ENCODE measurements at regions not wholly inside any gene's neighbourhood (a gene's known extent, or its start where the extent isn't known, plus 50 kb on each side); places are given as distances from the start of the nearest gene placed in this dataset.

DNA sequence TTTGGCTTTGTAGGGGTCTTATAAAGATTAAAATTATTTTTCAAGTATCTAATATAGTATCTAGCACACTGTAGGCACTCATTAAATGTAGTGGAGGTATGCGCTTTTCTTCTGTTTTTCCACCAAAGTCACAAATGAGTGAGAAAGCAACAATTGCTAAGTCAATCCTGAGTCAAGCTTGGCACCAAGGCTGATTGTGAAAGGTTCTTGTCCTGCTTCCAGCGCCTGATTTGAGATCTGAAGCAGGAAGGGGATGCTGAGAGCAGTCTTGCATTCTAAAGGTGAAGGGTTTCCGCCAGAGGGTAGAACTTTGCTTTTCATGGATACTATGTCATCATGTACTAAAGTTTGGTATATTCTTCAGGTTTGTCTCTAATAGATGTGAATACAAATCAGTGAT is 64.9 kb upstream of the DAAM1 start:
- no peak overlapping the region for H3K9ac ChIP-seq (ENCODE audit: insufficient read length, low read depth)
- H3K4me1 ChIP-seq (ENCODE audit: insufficient read depth, insufficient read length): no peaks in the 10 kb centered on the region
- no peak for DNase-seq (ENCODE audit: low read depth, low spot score)
- H3K9me3 ChIP-seq (ENCODE audit: insufficient read depth, low read length): no peaks in the 10 kb centered on the region
- H3K27me3 ChIP-seq (ENCODE audit: insufficient read depth, insufficient read length): no peaks in the 10 kb centered on the region
- TF ChIP-seq ZNF274 (IDR thresholded peaks at IDR 0.05; ENCODE audit: low read depth, low read length) (no peak), YY1 (IDR thresholded peaks at IDR 0.05; ENCODE audit: insufficient read depth, insufficient read length) (no peak), SUZ12 (IDR thresholded peaks at IDR 0.05; ENCODE audit: extremely low read depth, insufficient read depth, insufficient read length) (no peak)
- no peaks in the 10 kb centered on the region for H3K36me3 ChIP-seq (ENCODE audit: insufficient read depth, insufficient read length, low read length)
- H3K4me3 ChIP-seq (ENCODE audit: insufficient read length, low read depth): no peak overlapping the region

DNA sequence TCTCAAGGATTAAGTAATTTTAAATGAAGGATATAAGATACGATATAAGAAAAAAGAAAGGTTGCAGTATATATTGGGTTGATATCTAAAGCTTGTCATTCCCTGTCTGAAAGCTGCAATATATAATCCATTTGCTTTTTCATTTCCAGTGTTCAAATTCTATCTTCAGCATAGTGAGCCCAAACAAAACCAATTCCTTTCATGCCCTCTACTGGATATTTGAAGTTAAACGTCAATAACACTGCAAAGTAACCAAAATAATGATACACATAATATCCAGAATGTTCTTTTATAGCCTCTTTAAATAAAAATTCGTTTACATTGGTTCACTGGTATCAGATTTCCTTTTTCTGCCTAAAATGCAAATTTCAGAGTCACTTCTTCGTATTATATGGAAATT is 64.5 kb upstream of the DAAM1 start:
- H3K4me3 ChIP-seq (ENCODE audit: insufficient read length, low read depth): no peak overlapping the region
- no peak overlapping the region for H3K9ac ChIP-seq (ENCODE audit: insufficient read length, low read depth)
- no peaks in the 10 kb centered on the region for H3K36me3 ChIP-seq (ENCODE audit: insufficient read depth, insufficient read length, low read length)
- no peaks in the 10 kb centered on the region for H3K4me1 ChIP-seq (ENCODE audit: insufficient read depth, insufficient read length)
- no peaks in the 10 kb centered on the region for H3K9me3 ChIP-seq (ENCODE audit: insufficient read depth, low read length)
- H3K27me3 ChIP-seq (ENCODE audit: insufficient read depth, insufficient read length): no peaks in the 10 kb centered on the region
- DNase-seq (ENCODE audit: low read depth, low spot score): no peak
- TF ChIP-seq ZNF274 (IDR thresholded peaks at IDR 0.05; ENCODE audit: low read depth, low read length) (no peak), YY1 (IDR thresholded peaks at IDR 0.05; ENCODE audit: insufficient read depth, insufficient read length) (no peak), SUZ12 (IDR thresholded peaks at IDR 0.05; ENCODE audit: extremely low read depth, insufficient read depth, insufficient read length) (no peak)

- H3K9me3 ChIP-seq (ENCODE audit: insufficient read depth, low read length): no peaks in the 10 kb centered on the region
- H3K4me1 ChIP-seq (ENCODE audit: insufficient read depth, insufficient read length): no peaks in the 10 kb centered on the region
- no peak overlapping the region for H3K4me3 ChIP-seq (ENCODE audit: insufficient read length, low read depth)
Measured at GRCh38 chr14:59125156-59125555, 63.3 kb upstream of the DAAM1 start.

DNA sequence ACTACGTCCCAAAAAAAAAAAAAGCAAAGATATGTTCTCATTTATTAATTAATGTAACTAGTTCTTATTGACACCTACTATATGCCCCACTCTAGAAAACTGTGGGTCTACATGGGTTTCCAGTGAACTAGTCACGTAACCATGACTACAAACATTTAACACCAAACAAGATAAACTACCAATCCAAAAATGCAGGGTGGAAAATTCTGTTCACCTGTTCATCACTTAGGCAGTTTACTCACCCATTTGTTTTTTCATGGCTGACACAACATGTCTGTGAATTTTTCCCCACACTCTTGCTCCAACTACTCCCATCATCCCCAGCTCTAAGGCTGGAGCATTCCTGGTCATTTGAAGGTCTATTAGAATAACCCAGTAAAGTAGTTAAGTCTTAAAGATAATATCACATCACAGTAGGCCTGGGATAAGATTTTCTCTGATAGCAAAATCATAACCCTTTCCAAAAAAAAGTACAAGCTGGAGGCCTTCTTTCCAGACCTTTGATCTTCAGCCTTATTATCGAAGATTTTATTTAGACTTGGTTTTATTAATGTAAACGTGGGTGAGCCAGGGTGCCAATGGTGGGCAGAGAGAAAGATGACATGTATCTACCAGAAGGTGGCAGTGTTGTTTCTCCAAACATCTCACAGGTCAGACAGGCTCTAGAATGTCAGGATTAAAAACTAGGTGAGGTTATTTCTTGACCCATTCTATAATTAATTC is 61.6 kb upstream of the DAAM1 start:
- Histone ChIP-seq H3K36me3 (ENCODE audit: insufficient read depth, insufficient read length, low read length) (no peaks in the 10 kb centered on the region), H3K4me3 (ENCODE audit: insufficient read length, low read depth) (no peak overlapping the region), H3K9me3 (ENCODE audit: insufficient read depth, low read length) (no peaks in the 10 kb centered on the region), H3K27me3 (ENCODE audit: insufficient read depth, insufficient read length) (no peaks in the 10 kb centered on the region), H3K9ac (ENCODE audit: insufficient read length, low read depth) (no peak overlapping the region), H3K4me1 (ENCODE audit: insufficient read depth, insufficient read length) (no peaks in the 10 kb centered on the region)
- TF ChIP-seq ZNF274 (IDR thresholded peaks at IDR 0.05; ENCODE audit: low read depth, low read length): no peak
- no peak for TF ChIP-seq YY1 (IDR thresholded peaks at IDR 0.05; ENCODE audit: insufficient read depth, insufficient read length)
- no peak for TF ChIP-seq SUZ12 (IDR thresholded peaks at IDR 0.05; ENCODE audit: extremely low read depth, insufficient read depth, insufficient read length)
- peak; percentile 3 for DNase-seq (ENCODE audit: low read depth, low spot score)

More at GRCh38 chr14:59125156-59125555, 63.3 kb upstream of the DAAM1 start:
- DNase-seq (ENCODE audit: low read depth, low spot score): no peak
- Histone ChIP-seq H3K27me3 (ENCODE audit: insufficient read depth, insufficient read length) (no peaks in the 10 kb centered on the region), H3K36me3 (ENCODE audit: insufficient read depth, insufficient read length, low read length) (no peaks in the 10 kb centered on the region), H3K9ac (ENCODE audit: insufficient read length, low read depth) (no peak overlapping the region)
- TF ChIP-seq YY1 (IDR thresholded peaks at IDR 0.05; ENCODE audit: insufficient read depth, insufficient read length) (no peak), ZNF274 (IDR thresholded peaks at IDR 0.05; ENCODE audit: low read depth, low read length) (no peak)

DNA sequence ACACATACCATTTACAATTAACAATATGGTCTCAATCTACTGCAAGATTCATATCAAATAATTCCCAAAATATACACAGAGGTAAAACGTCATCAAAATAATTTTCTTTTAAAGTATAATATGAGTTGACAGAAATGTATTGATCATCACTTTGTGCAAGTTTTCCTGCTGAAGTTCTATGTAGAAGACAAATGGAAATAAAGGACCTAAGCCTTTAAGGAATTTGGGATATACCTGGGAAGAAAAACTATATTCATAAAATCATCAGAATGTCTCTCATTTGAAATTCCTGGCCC is 61.1 kb upstream of the DAAM1 start:
- H3K4me1 ChIP-seq (ENCODE audit: insufficient read depth, insufficient read length): no peaks in the 10 kb centered on the region
- H3K9ac ChIP-seq (ENCODE audit: insufficient read length, low read depth): no peak overlapping the region
- TF ChIP-seq YY1 (IDR thresholded peaks at IDR 0.05; ENCODE audit: insufficient read depth, insufficient read length): no peak
- no peak for TF ChIP-seq ZNF274 (IDR thresholded peaks at IDR 0.05; ENCODE audit: low read depth, low read length)
- TF ChIP-seq SUZ12 (IDR thresholded peaks at IDR 0.05; ENCODE audit: extremely low read depth, insufficient read depth, insufficient read length): no peak
- no peak for DNase-seq (ENCODE audit: low read depth, low spot score)
- H3K27me3 ChIP-seq (ENCODE audit: insufficient read depth, insufficient read length): no peaks in the 10 kb centered on the region
- H3K36me3 ChIP-seq (ENCODE audit: insufficient read depth, insufficient read length, low read length): no peaks in the 10 kb centered on the region
- H3K9me3 ChIP-seq (ENCODE audit: insufficient read depth, low read length): no peaks in the 10 kb centered on the region
- H3K4me3 ChIP-seq (ENCODE audit: insufficient read length, low read depth): no peak overlapping the region

DNA sequence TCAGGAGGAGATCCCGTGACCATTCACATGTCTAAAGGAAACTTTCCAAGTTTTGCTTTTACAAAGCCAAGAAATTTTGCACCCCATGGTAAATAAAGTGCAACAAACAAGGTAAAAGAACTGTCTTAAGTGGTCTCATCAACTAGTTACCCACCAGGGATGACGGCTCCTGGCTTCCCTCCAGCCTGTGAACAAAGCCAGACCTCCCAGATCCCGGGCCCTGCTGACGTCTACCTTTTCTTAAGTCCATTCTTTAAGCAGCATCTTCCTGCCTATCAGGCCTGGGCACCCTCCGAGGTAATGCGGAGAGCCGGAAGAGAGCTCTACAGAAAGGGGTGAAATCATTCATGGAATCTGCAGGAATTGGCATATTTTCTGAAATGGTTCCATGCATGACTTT is 58.0 kb upstream of the DAAM1 start:
- no peak overlapping the region for H3K9ac ChIP-seq (ENCODE audit: insufficient read length, low read depth)
- H3K9me3 ChIP-seq (ENCODE audit: insufficient read depth, low read length): no peaks in the 10 kb centered on the region
- no peaks in the 10 kb centered on the region for H3K36me3 ChIP-seq (ENCODE audit: insufficient read depth, insufficient read length, low read length)
- H3K27me3 ChIP-seq (ENCODE audit: insufficient read depth, insufficient read length): no peaks in the 10 kb centered on the region
- TF ChIP-seq YY1 (IDR thresholded peaks at IDR 0.05; ENCODE audit: insufficient read depth, insufficient read length): no peak
- no peak for TF ChIP-seq SUZ12 (IDR thresholded peaks at IDR 0.05; ENCODE audit: extremely low read depth, insufficient read depth, insufficient read length)
- no peak for TF ChIP-seq ZNF274 (IDR thresholded peaks at IDR 0.05; ENCODE audit: low read depth, low read length)
- no peaks in the 10 kb centered on the region for H3K4me1 ChIP-seq (ENCODE audit: insufficient read depth, insufficient read length)
- H3K4me3 ChIP-seq (ENCODE audit: insufficient read length, low read depth): no peak overlapping the region
- no peak for DNase-seq (ENCODE audit: low read depth, low spot score)

- TF ChIP-seq YY1 (IDR thresholded peaks at IDR 0.05; ENCODE audit: insufficient read depth, insufficient read length) (no peak), ZNF274 (IDR thresholded peaks at IDR 0.05; ENCODE audit: low read depth, low read length) (no peak), SUZ12 (IDR thresholded peaks at IDR 0.05; ENCODE audit: extremely low read depth, insufficient read depth, insufficient read length) (no peak)
- no peaks in the 10 kb centered on the region for H3K4me1 ChIP-seq (ENCODE audit: insufficient read depth, insufficient read length)
Measured at GRCh38 chr14:59131938-59132795, 56.3 kb upstream of the DAAM1 start.

More at GRCh38 chr14:59131938-59132795, 56.3 kb upstream of the DAAM1 start:
- Histone ChIP-seq H3K9ac (ENCODE audit: insufficient read length, low read depth) (no peak overlapping the region), H3K9me3 (ENCODE audit: insufficient read depth, low read length) (no peaks in the 10 kb centered on the region), H3K27me3 (ENCODE audit: insufficient read depth, insufficient read length) (no peaks in the 10 kb centered on the region), H3K4me3 (ENCODE audit: insufficient read length, low read depth) (no peak overlapping the region), H3K36me3 (ENCODE audit: insufficient read depth, insufficient read length, low read length) (no peaks in the 10 kb centered on the region)
- DNase-seq (ENCODE audit: low read depth, low spot score): no peak

Measured in NT2/D1 (cell line).